ENCODE measurements at regions not wholly inside any gene's neighbourhood (a gene's known extent, or its start where the extent isn't known, plus 50 kb on each side); places are given as distances from the start of the nearest gene placed in this dataset.
"Not testable (repeated sequence)": the region's sequence is repeated elsewhere in the genome, so short reads cannot be mapped to it uniquely, and the experiment has no call there.

DNA sequence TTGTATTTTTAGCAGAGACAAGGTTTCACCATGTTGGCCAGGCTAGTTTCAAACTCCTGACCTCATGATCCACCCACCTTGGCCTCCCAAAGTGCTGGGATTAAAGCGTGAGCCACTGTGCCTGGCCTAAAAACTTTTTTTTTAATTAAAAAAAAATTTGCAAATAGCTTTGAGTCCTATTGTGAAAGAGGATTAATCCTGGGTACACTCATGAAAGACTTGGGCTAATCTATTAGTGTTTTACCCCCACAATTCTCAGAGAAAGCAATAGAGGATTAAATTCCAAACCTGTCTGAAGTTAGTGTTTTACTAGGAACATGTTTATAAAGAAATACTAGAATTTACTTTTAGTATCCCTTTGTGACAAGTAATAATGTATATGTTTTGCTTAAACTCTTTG lies 76.9 kb upstream of the ITGB1 start:
- no peak for DNase-seq

DNA sequence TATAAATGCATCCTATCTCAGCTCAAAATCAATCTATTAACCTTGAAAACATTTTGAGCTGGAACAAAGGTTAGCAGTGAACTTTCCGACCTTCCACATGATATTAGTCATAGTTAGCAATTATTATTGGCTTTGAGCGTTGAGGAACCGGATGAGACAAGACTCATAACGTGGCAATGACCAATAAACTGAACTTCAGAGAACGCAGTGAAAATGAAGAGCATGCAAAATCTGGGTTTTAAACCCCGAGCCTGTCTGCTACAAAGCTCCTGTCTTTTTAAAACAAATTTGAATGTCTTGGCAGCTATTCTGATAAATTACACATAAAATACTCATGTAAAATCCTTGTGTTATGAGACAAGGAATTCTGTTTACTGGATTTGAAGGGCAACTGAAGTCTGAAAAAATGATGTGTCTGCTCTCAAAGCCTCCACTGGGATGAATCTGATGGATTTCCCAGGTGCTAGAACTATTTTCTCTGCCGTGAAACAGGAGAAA lies 74.7 kb upstream of the ITGB1 start:
- DNase-seq = no peak

DNA sequence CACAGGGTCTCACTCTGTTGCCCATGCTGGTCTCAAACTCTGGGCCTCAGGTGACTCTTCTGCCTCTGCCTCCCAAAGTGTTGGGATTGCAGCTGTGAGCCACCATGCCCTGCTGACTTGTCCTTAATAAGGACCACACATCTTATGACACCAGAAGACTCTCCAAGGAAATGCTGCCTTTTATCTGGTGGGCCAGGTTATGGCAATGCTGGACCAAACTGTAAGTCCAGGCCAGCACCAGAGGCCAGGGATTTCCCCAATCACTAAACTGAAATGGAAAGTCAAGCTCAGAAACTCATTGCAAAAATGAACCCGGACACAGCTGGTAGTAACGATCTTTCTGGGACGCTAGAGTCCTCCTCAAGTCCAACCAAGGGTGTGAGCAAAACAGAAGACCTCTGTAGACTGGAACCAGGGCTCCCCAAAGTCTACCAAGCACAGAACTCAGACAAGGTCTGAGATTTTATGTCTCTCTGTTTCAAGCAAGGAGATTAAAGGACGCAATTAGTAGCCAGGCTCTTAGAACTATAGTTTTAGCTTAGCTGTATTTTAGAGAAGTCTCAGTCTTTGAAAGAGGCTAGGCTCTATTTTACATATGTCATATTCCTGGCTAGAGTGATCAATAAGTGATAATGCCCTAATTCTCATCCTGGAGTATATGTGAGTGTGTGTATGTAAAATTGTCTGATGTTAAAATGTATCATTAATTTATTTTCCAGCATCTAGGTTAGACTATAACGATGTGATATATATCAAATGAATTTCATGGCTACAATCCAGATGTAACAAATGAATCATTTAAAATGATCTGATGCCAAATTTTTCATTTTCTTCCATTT lies 74.0 kb upstream of the ITGB1 start:
- DNase-seq = no peak

DNA sequence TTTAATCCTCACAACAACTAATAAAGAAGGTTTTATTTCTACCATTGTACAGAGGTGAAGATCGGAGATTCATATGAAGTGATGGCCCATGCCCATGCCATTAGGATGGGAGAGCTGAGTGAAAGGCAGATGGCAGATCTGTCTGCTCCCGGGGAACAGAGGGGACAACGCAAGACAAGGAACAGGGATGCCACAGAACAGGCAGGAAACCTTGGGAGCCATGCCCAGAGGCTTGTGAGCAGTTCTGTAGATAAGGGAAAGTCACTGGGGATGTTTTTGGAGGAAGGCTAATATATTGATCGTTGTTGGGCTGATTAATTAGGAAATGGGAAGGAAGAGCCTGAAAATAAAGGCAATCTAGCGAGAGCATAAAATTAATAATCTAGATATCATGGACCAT lies 73.1 kb upstream of the ITGB1 start:
- DNase-seq = no peak

DNA sequence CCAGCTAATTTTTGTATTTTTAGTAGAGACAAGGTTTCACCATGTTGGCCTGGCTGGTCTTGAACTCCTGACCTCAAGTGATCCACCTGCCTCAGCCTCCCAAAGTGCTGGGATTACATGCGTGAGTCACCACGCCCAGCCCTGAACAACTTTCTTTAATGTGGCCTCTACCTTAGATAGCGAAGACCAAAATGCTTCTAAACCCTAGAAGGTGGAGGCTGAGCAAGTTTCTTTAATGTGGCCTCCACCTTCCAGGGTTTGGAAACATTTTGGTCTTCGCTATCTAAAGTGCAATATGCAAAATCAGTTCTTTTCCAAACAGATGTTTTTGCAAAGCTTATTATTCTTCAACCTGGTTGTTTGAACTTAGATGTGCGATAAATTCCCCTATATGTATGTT lies 70.5 kb upstream of the ITGB1 start:
- peak in 1 of 2 experiments; percentile 41 for DNase-seq

DNA sequence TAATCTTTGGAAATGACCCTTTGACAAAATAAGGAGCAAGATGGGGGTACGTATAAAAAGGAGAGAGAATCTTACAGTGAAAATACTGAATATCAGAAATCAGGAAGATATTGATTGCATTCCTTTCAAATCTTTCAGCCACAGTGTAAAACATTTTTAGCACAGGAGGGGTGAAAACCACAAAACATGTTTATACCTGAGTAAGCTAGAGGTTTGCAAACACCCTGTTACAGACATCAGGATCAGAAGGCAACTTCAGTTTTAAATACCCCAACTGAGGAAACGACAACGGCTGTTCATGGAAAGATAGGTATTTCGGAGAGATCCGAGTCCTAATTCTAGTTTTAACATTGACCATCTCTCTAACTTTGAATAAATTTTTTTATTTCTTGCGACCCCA lies 69.1 kb upstream of the ITGB1 start:
- no peak for DNase-seq

DNA sequence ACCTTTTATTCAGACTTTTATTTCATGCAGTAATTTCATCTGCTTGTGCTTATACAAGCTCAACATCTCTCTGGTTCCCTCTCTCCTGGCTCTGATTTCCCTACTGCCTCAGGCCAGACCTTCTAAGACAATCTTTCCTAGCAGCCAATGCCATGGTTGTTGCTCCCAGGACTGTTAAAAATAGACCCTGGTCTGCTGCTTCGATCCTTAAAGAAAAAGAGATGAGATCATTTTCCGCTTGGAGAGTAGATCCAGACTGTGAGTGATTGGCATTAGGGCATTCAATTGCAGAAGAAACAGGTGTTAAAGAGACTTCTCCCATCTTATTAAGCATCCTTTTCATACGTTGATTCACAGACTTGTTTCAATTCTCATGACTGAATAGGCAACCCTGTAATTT lies 68.4 kb upstream of the ITGB1 start:
- no peak for DNase-seq

DNA sequence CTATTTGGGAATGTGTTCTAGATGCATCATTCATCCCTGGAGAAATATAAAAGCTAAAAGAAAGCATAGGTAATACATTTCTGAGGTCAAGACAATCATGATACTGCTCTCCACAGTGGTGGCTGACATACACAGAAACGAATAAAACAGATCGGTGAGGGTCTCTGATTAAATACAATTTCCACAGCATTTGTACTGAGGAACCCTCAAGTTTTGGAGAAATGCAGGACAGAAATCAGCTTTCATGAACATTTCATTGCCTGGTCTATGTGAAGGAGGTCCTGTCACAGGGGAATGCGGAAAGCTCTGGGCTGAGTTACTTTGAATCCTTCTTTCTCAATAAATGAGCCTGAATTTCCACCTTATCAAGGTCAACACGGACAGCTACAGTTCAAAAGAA lies 67.9 kb upstream of the ITGB1 start:
- DNase-seq = no peak

DNA sequence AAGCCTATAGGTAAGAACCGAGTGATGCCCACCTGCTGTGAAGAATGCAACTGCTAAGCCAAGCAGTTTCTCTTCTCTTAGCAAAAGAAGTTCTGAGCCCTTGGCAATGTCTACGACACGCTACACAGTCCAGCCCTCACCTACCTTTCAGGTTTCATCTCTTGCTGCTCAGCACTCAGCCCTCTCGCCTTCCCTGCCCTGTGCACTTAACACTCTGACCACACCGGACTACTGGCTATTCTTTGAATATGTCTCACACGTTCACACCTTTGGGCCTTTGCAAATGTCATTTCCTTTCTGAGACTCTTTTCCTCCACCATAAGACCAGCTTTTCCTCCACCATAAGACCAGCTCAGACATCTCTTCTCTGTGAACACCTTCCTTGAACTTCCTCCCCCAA lies 67.0 kb upstream of the ITGB1 start:
- no peak for DNase-seq

DNA sequence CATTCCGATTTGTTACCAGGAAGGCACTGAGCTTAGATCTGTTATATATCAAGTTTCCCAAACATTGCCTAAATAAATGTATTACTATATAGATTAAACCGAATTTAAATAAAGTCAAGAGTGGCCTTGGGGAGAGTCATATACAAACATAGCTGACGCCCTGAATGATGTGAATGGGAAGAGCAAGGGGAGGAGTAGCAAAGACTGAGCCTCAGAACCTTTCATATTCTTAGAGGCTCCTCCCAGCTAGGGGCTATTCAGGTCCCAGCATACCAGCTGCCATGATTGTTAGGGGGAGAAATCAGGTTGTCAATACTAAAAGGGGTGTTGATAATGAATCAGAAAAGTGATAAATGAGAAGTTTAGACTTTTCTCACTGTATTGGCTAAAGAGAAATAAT lies 64.7 kb upstream of the ITGB1 start:
- no peak for DNase-seq

DNA sequence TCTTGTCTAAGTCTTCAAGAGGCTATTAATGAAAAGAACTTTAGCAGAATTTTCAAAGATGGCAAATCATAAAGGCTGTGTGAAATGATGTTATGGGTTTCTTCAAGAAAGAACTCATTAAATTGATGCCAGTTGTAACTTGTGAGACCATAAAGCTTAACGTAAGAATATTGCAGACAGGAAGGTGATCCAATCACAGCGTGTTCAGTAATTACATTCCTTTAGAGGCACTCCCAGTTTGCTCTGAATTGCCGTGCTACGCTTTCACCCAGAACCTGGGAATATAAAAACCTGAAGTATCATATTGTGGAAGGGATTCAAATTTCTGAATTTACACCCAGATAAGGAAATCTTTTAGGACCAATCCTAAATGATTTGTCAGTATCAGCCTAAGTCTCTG lies 64.1 kb upstream of the ITGB1 start:
- DNase-seq = no peak

DNA sequence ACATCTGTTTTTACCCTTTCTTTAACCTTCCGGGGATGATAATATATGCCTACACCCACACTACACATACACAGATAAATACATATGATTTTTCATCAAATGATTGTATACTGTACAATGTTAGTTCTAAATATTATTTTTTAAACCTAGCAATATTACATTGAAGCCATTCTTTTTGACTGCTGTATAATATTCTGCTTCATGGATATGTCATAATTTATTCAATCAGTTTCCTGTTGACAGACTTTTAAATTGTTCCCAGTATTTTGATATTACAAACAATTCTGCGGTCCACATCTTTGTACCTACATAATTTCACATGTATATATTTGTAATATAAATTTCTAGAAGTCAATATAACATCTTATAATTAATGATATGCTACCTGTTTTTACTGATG lies 59.0 kb upstream of the ITGB1 start:
- DNase-seq = no peak

DNA sequence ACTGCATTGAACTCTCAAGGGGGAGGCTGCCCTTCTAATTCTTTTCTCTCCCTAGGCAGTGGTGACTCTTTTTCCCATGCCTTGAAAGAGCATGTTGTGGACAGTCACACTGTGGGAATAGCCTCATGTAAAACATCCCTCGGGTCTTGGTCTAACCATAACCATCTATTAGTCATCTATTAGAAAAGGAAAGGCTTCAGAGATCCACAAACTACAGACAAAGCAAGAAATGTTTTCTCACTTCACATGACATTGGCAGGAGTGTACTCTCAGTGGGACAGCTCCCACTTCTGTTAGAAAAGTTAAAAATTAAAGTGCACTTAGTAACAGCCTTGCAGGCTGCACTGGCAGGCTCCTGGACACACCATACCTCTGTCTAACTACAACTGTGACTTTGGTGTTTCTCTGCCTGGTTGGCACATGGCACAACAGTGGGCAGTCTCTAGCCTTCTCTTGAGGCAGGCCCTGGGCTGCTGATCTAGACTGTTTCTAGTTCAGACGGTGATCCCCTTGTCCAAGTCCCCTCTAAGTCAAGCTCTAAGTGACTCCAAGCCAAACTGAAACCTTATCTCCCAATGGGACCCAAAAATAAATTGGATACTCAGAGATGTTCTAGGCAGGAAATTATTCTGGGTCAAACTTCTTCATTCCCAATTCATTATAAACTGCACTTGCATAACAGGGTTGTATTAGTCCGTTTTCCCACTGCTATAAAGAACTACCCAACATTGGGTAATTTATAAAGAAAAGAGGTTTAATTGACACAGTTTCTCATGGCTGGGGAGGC lies 57.9 kb upstream of the ITGB1 start:
- DNase-seq = no peak

DNA sequence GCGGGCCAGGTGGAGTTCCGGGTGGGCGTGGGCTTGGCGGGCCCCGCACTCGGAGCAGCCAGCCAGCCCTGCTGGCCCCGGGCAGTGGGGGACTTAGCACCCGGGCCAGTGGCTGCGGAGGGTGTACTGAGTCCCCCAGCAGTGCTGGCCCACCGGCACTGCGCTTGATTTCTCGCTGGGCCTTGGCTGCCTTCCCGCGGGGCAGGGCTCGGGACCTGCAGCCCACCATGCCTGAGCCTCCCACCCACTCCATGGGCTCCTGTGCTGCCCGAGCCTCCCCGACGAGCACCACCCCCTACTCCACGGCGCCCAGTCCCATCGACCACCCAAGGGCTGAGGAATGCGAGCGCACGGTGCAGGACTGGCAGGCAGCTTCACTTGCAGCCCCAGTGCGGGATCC lies 55.3 kb upstream of the ITGB1 start:
- DNase-seq = not testable (repeated sequence)

DNA sequence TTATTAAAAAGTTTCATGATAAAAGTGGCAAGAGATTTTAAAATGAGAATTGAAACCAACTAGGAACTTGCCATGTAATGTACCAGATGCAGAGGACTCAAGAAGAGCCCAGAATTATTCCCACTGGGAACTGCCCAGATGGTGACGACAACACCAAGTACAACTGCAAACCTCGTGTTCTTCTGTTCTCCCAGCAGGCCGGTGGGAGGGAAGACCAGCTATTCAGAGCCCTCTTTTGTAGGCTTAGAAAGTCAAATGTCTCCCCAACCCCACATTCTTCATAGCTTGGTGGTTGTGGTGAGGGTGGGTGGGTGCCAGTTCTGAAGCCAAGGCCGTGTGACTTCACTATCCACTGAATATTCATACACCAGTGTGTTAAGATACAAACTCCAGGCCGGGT lies 54.3 kb upstream of the ITGB1 start:
- DNase-seq = no peak

DNA sequence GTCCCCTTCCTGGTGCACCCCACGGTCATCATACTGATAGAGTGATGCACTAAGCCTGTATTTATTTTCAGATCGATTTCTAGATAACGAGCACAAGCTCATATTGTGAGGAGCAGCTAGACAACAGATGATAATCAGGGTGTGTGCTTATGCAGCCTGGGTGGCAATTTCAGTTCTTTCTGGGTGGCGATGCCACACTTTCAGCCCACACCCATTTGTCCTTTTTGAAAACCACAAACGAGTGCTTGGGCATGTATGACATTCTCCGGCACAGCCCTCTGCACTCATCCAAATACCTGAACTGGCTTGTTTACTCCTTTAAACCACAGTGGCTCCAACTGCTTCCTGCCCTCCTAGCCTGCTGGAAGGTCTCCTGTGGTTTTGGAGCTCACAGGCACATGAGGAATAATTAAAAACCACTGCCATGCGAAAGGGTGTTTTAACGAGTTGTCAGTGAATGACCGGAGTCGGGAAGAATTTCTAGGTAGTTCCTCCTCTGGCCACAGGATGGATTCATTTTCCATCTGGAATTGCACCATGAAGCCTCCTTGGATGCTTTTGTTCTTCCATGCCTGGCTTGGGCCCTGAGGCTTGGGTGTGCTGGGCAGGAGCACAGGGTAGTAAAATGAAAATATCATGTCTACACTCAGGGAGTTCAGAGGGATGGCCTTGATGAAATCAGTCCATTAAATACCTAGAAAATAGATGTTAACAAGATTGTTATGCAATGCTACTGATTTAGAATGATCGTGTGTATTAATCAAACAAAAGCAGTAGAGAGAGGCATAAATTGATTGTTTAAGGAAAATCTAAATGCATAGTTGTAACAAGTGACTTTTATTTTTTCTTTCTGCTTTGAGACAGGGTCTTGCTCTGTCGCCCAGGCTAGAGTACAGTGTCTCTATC lies 52.4 kb upstream of the ITGB1 start:
- DNase-seq = no peak

DNA sequence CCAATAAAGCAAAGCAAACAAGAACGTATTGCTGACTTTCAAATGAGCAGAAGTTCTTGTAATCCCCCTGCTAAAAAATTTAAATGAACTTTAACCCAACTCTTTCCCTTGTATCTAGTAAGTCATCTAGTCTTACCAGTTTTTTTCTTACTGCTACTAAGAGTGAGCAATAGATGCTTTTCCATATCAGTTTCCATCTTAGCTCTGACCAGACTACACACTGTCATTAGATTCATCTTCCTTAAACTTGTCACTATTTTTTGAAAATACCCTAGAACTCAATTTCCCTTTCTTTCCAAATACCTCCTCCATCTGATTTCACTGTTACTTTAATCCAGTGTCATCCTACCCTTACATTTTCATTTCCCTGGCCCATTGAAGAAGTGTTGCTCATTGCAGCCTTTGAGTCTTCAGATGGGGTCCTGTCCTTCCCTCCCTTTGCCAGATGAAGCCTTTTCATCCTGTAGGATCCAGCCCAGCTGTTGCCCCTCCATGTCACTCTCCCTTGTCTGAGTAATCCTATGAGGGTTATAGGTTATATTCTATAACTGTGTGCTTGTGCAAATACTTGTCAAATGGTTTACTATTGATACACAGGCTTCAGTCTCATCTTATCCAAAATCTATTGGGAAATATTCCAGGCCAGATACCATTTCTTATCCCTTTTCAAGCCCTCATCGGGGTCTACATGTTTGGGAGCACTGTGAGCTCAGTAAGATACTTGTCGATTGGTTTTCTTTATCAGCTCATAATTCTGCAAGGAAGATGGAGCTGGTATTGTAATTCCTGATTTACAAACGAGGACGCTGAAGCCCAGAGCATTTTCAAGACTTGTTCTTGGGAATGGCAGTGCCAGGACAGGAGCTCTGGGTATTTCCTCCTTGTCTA lies 51.5 kb upstream of the ITGB1 start:
- DNase-seq = no peak

DNA sequence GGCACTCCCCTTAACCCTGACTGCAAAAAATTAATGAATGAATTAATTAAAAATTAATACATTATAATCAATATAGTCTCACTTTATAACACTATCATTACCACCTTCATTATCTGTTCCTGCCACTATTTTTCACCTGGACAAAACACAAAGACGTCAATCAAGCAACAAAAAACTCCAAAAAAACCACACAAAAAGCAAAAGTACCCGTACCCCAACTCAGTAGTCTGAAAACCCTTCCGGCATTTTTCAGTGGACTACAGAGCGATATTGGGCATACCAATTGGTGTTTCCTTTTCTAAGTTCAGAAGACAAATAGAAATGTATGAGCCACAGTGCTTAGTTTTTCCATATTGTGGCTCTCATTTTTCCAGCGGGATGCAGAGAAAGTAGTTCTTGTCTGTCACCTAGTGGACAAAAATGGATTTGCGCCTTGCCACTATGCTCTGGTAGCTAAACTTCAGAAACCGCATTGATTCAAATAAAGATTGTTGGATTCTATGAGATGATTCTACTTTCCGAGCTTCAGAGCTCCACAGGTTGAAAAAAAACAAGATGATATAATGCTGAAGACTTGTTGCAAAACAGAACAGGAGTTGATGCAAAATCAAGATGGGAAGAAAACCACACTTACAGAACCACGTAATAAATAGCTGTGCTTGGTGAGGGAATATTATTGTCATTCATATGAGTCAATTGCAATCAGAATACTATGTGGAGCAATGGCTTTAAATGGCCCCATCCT lies 50.6 kb upstream of the ITGB1 start:
- DNase-seq = peak; percentile 69 to 70

DNA sequence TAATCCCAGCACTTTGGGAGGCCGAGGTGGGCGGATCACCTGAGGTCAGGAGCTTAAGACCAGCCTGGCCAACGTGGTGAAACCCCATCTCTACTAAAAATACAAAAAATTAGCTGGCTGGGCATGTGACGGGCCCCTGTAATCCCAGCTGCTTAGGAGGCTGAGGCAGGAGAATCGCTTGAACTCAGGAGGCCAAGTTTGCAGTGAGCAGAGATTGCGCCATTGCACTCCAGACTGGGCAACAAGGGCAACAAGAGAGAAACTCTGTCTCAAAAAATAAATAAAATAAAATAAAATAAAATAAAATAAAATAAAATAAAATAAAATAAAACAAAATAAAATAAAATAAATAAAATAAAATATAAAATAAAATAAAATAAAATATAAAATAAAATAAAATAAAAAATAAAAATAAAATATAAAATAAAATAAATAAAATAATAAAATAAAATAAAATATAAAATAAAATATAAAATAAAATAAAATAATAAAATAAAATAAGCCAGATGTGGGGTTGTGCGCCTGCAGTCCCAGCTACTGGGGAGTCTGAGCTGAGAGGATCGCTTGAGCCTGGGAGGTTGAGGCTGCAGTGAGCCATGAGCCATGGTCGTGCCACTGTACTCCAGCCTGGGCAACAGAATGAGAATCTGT lies 49.8 kb upstream of the ITGB1 start:
- DNase-seq = not testable (repeated sequence)
